ENCODE measurements at regions not wholly inside any gene's neighbourhood (a gene's known extent, or its start where the extent isn't known, plus 50 kb on each side); places are given as distances from the start of the nearest gene placed in this dataset.

DNA sequence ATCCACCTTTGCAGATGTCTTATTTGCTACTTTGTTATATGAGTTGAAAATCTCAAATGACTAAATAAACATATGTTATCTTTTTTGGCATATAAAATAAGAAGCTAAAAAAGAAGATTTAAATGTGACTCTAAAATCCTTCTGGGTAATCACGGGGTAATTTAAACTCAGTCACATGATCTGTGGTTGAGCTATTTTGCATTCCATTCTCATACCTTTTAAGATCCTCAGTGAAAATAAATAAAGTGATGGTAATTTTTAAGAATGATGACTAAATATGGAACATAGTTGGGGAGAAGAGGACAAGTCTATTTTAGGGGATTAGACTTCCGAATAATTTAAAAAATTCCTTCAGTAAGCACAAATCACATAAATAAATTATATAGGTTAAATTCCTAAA, 1076.8 kb downstream of the TUSC7 start:
- no peak overlapping the region for H3K4me3 ChIP-seq
- ChIA-PET CTCF (ENCODE audit: low intra/inter-chr PET ratio) (no interaction called here), POLR2A (no interaction called here)
- no peak for DNase-seq (ENCODE audit: extremely low read depth in 1 of 4, low spot score in 3 of 4)
- no TSS peak for BruUV-seq (replicated peaks)
- peak; percentile 4; the same call in 1 of the 2 replicates for TF ChIP-seq TFE3 (CRISPR knock-in tag; IDR thresholded peaks at IDR 0.05)
- TF ChIP-seq ZNF79 (CRISPR knock-in tag; IDR thresholded peaks at IDR 0.05; ENCODE audit: low read depth) = no peak
- H3K79me2 ChIP-seq (ENCODE audit: control insufficient read depth, insufficient read depth, low read length) = no peaks in the 10 kb centered on the region
- no peak overlapping the region for H3K4me2 ChIP-seq (ENCODE audit: insufficient read depth, low read length)
- H3K4me1 ChIP-seq (replicated peaks in 1 of 2; ENCODE audit: control insufficient read depth in 2 of 2, insufficient read depth in 2 of 2, low read length in 2 of 2) = no peaks in the 10 kb centered on the region
- no peaks in the 10 kb centered on the region for H3K9me1 ChIP-seq (ENCODE audit: control insufficient read depth, insufficient read depth, low read length)
- no peak overlapping the region for H3K9ac ChIP-seq (ENCODE audit: insufficient read depth in 1 of 2, low read depth in 2 of 2, low read length in 2 of 2)
- in situ Hi-C loops (cut with MboI) (no loop called here), intact Hi-C loops (cut with micrococcal nuclease) (no loop called here)
- no peaks in the 10 kb centered on the region for H3K27me3 ChIP-seq (ENCODE audit: control insufficient read depth in 2 of 2, insufficient read depth in 2 of 2, low read length in 2 of 2)
- ATAC-seq = no peak
- H4K20me1 ChIP-seq (replicated peaks; ENCODE audit: control insufficient read depth, insufficient read depth, low read length) = no peaks in the 10 kb centered on the region
- H3K36me3 ChIP-seq (ENCODE audit: control insufficient read depth, insufficient read depth, low read length) = no peaks in the 10 kb centered on the region
- no peak overlapping the region for H3K27ac ChIP-seq (ENCODE audit: extremely low read depth, low read depth, low read length)
- FAIRE-seq = no peak
- whole genome bisulfite sequencing (ENCODE audit: insufficient coverage, low coverage, missing lambda C conversion rate) = 0% methylated on average over 2 of the region's 2 CpGs
- H2AFZ ChIP-seq (ENCODE audit: low read depth, low read length) = no peak overlapping the region
- no peaks in the 10 kb centered on the region; the same call in 1 of the 2 replicates for H3K9me3 ChIP-seq (replicated peaks; ENCODE audit: control insufficient read depth, insufficient read depth, low read depth, low read length)

- Histone ChIP-seq H4K20me1 (replicated peaks; ENCODE audit: control insufficient read depth, insufficient read depth, low read length) (no peaks in the 10 kb centered on the region), H3K9ac (ENCODE audit: insufficient read depth in 1 of 2, low read depth in 2 of 2, low read length in 2 of 2) (no peak overlapping the region), H3K27ac (ENCODE audit: extremely low read depth, low read depth, low read length) (no peak overlapping the region), H3K4me2 (ENCODE audit: insufficient read depth, low read length) (no peak overlapping the region), H2AFZ (ENCODE audit: low read depth, low read length) (no peak overlapping the region), H3K4me3 (no peak overlapping the region), H3K79me2 (ENCODE audit: control insufficient read depth, insufficient read depth, low read length) (no peaks in the 10 kb centered on the region), H3K27me3 (ENCODE audit: control insufficient read depth in 2 of 2, insufficient read depth in 2 of 2, low read length in 2 of 2) (no peaks in the 10 kb centered on the region), H3K4me1 (replicated peaks in 1 of 2; ENCODE audit: control insufficient read depth in 2 of 2, insufficient read depth in 2 of 2, low read length in 2 of 2) (no peaks in the 10 kb centered on the region), H3K9me3 (replicated peaks; ENCODE audit: control insufficient read depth, insufficient read depth, low read depth, low read length) (no peaks in the 10 kb centered on the region; the same call in 1 of the 2 replicates), H3K9me1 (ENCODE audit: control insufficient read depth, insufficient read depth, low read length) (no peaks in the 10 kb centered on the region), H3K36me3 (ENCODE audit: control insufficient read depth, insufficient read depth, low read length) (no peaks in the 10 kb centered on the region)
- FAIRE-seq = no peak
- no TSS peak for BruUV-seq (replicated peaks)
- no peak for ATAC-seq
- ChIA-PET CTCF (ENCODE audit: low intra/inter-chr PET ratio) (no interaction called here), POLR2A (interaction anchor here (0.6 kb wide), 1 partner anchor 10 kb away, joined by 3 read pairs; no protein-coding TSS in a partner anchor)
- in situ Hi-C loops (cut with MboI) (no loop called here), intact Hi-C loops (cut with micrococcal nuclease) (no loop called here)
- no peak for TF ChIP-seq HNRNPLL (IDR thresholded peaks at IDR 0.05; ENCODE audit: low read depth, low read length, poor library complexity, severe bottlenecking)
- no peak for DNase-seq (ENCODE audit: extremely low read depth in 1 of 4, low spot score in 3 of 4)
Observed at GRCh38 chr3:117788061-117788460, 1078.5 kb downstream of the TUSC7 start.

Measured in K562 (cell line).